DND-41 (cell line): ENCODE measurements at regions not wholly inside any gene's neighbourhood (a gene's known extent, or its start where the extent isn't known, plus 50 kb on each side); places are given as distances from the start of the nearest gene placed in this dataset.

Source experiments
- ATAC-seq: fragments of 200-7000 bp; cut with Tn5 transposase; 3 replicates; pipeline ENCODE4 v1.9.1; 2021; ENCODE audit warnings: low read depth; ENCODE audit not compliant: insufficient read depth
- DNase-seq: peaks from one replicate; pipeline ENCODE4 v3.0.0-alpha.2; 2020
- H2AFZ ChIP-seq: 2 replicates; pipeline ENCODE4 v1.6.0; 2012; ENCODE audit warnings: low read depth, low read length
- H3K27ac ChIP-seq: 2 replicates; pipeline ENCODE4 v1.5.1; 2012; ENCODE audit warnings: low read length, inconsistent platforms
- H3K27me3 ChIP-seq: fragments of 200-600 bp; sonication (generic); 2 replicates; pipeline ENCODE4 v1.6.0; 2012; ENCODE audit warnings: low read length, mild to moderate bottlenecking, inconsistent platforms; ENCODE audit not compliant: insufficient read depth, poor library complexity
- H3K36me3 ChIP-seq: 2 replicates; pipeline ENCODE4 v1.5.1; 2012; ENCODE audit warnings: low read length, inconsistent platforms; ENCODE audit not compliant: insufficient read depth
- H3K4me1 ChIP-seq: 2 replicates; pipeline ENCODE4 v1.5.1; 2012; ENCODE audit warnings: mild to moderate bottlenecking, low read length; ENCODE audit not compliant: insufficient read depth
- H3K4me2 ChIP-seq: 2 replicates; pipeline ENCODE4 v1.6.0; 2012; ENCODE audit warnings: mild to moderate bottlenecking, moderate library complexity, low read length, inconsistent platforms; ENCODE audit not compliant: insufficient read depth
- H3K4me3 ChIP-seq, 2 experiments: fragments of 200-600 bp in 1 of 2; shearing (Covaris generic) in 1 of 2; 2 replicates each; pipeline ENCODE4 v1.5.1; 2012 to 2016; ENCODE audit warnings: inconsistent platforms in 2 of 2, low read length in 2 of 2, mild to moderate bottlenecking in 2 of 2, low read depth in 1 of 2, moderate library complexity in 1 of 2
- H3K79me2 ChIP-seq: 2 replicates; pipeline ENCODE4 v1.6.0; 2012; ENCODE audit warnings: low read length, inconsistent platforms; ENCODE audit not compliant: insufficient read depth
- H3K9ac ChIP-seq: 2 replicates; pipeline ENCODE4 v1.6.0; 2012; ENCODE audit warnings: low read depth, mild to moderate bottlenecking, inconsistent platforms, low read length, moderate library complexity
- H3K9me3 ChIP-seq: 2 replicates; pipeline ENCODE4 v1.5.1; 2012; ENCODE audit warnings: low read length, moderate library complexity, mild to moderate bottlenecking, inconsistent platforms; ENCODE audit not compliant: insufficient read depth, severe bottlenecking
- H4K20me1 ChIP-seq: 2 replicates; pipeline ENCODE4 v1.6.0; 2012; ENCODE audit warnings: low read length; ENCODE audit not compliant: insufficient read depth
- EZH2 ChIP-seq: IDR thresholded peaks from 3 replicates; pipeline ENCODE4 v1.6.1; 2012; ENCODE audit warnings: borderline replicate concordance, low read depth, mild to moderate bottlenecking, moderate library complexity, low read length, inconsistent platforms; ENCODE audit not compliant: severe bottlenecking
- TF ChIP-seq, protein P1 (sequence below): IDR thresholded peaks from 2 replicates; pipeline ENCODE4 v1.5.1; 2012; ENCODE audit warnings: borderline replicate concordance, low read length, moderate library complexity, mild to moderate bottlenecking; ENCODE audit not compliant: poor library complexity, severe bottlenecking; ENCODE audit errors: extremely low read depth

GRCh38 chr12:13387101-13387500, 190.6 kb downstream of the EMP1 start:
- no peak overlapping the region for H3K4me2 ChIP-seq
- TF ChIP-seq, protein P1, sequence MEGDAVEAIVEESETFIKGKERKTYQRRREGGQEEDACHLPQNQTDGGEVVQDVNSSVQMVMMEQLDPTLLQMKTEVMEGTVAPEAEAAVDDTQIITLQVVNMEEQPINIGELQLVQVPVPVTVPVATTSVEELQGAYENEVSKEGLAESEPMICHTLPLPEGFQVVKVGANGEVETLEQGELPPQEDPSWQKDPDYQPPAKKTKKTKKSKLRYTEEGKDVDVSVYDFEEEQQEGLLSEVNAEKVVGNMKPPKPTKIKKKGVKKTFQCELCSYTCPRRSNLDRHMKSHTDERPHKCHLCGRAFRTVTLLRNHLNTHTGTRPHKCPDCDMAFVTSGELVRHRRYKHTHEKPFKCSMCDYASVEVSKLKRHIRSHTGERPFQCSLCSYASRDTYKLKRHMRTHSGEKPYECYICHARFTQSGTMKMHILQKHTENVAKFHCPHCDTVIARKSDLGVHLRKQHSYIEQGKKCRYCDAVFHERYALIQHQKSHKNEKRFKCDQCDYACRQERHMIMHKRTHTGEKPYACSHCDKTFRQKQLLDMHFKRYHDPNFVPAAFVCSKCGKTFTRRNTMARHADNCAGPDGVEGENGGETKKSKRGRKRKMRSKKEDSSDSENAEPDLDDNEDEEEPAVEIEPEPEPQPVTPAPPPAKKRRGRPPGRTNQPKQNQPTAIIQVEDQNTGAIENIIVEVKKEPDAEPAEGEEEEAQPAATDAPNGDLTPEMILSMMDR: no peak
- no peak for TF ChIP-seq EZH2
- H3K9ac ChIP-seq: no peak overlapping the region

GRCh38 chr12:13386323-13387039, 190.0 kb downstream of the EMP1 start:
- Histone ChIP-seq H3K4me3 (no peak overlapping the region), H3K27me3 (peaks cover 9% of the 10 kb centered on the region), H3K79me2 (no peaks in the 10 kb centered on the region), H3K36me3 (no peaks in the 10 kb centered on the region), H3K27ac (no peak overlapping the region), H2AFZ (no peak overlapping the region), H3K9ac (no peak overlapping the region), H3K4me1 (no peaks in the 10 kb centered on the region), H3K9me3 (no peaks in the 10 kb centered on the region), H4K20me1 (no peaks in the 10 kb centered on the region), H3K4me2 (no peak overlapping the region)
- no peak for DNase-seq
- no peak for TF ChIP-seq EZH2
- TF ChIP-seq, protein P1: no peak
- ATAC-seq: no peak

More at GRCh38 chr12:13387101-13387500, 190.6 kb downstream of the EMP1 start:
- no peak overlapping the region for H3K4me3 ChIP-seq
- no peaks in the 10 kb centered on the region for H3K79me2 ChIP-seq
- no peaks in the 10 kb centered on the region for H4K20me1 ChIP-seq
- peaks cover 4% of the 10 kb centered on the region for H3K27me3 ChIP-seq
- H3K27ac ChIP-seq: no peak overlapping the region
- DNase-seq: no peak
- ATAC-seq: no peak
- no peaks in the 10 kb centered on the region for H3K4me1 ChIP-seq
- H3K9me3 ChIP-seq: no peaks in the 10 kb centered on the region
- H2AFZ ChIP-seq: no peak overlapping the region
- H3K36me3 ChIP-seq: no peaks in the 10 kb centered on the region

DNA sequence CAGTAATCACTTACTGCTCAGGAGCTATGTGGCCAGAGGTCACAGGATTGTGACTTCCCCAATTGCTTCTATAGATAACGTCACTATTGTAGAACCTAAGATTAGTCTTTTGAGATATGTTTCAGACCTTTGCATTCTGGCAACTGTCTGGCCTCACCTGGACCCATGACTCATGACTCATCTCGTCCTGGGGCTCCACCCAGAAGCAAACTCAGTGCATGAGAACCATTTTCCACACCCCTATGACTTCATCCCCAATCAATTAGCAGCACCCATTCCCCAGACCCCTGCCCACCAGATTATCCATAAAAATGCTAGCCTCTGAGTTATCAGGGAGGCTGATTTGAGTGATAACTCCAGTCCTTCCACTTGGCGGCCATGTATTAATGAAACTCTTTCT, 186.9 kb downstream of the EMP1 start:
- no peaks in the 10 kb centered on the region for H3K79me2 ChIP-seq
- H3K4me3 ChIP-seq: no peak overlapping the region
- no peaks in the 10 kb centered on the region for H3K9me3 ChIP-seq
- TF ChIP-seq, protein P1: no peak
- no peak for TF ChIP-seq EZH2
- no peak overlapping the region for H2AFZ ChIP-seq
- DNase-seq (no peak), ATAC-seq (no peak)
- H3K9ac ChIP-seq: no peak overlapping the region
- H3K27ac ChIP-seq: no peak overlapping the region
- H3K4me1 ChIP-seq: no peaks in the 10 kb centered on the region
- H4K20me1 ChIP-seq: no peaks in the 10 kb centered on the region
- no peaks in the 10 kb centered on the region for H3K36me3 ChIP-seq
- peaks cover 10% of the 10 kb centered on the region for H3K27me3 ChIP-seq
- H3K4me2 ChIP-seq: no peak overlapping the region

GRCh38 chr12:13380297-13380696, 183.8 kb downstream of the EMP1 start:
- TF ChIP-seq EZH2: no peak
- TF ChIP-seq, protein P1: no peak
- no peak overlapping the region for H3K4me2 ChIP-seq
- ATAC-seq: no peak

More at GRCh38 chr12:13380297-13380696, 183.8 kb downstream of the EMP1 start:
- Histone ChIP-seq H3K9ac (no peak overlapping the region), H3K27me3 (peaks cover 10% of the 10 kb centered on the region), H3K27ac (no peak overlapping the region), H3K79me2 (no peaks in the 10 kb centered on the region), H3K36me3 (no peaks in the 10 kb centered on the region), H3K9me3 (no peaks in the 10 kb centered on the region), H3K4me1 (no peaks in the 10 kb centered on the region), H4K20me1 (no peaks in the 10 kb centered on the region), H2AFZ (no peak overlapping the region), H3K4me3 (no peak overlapping the region)
- no peak for DNase-seq
